HG03460 (cell line): ENCODE measurements at regions not wholly inside any gene's neighbourhood (a gene's known extent, or its start where the extent isn't known, plus 50 kb on each side); places are given as distances from the start of the nearest gene placed in this dataset.
"Not testable (repeated sequence)": the region's sequence is repeated elsewhere in the genome, so short reads cannot be mapped to it uniquely, and the experiment has no call there.

Source experiments
- ATAC-seq: cut with Tn5 transposase; IDR thresholded peaks from one replicate; pipeline ENCODE4 v1.9.1; 2021; ENCODE audit not compliant: unreplicated experiment

DNA sequence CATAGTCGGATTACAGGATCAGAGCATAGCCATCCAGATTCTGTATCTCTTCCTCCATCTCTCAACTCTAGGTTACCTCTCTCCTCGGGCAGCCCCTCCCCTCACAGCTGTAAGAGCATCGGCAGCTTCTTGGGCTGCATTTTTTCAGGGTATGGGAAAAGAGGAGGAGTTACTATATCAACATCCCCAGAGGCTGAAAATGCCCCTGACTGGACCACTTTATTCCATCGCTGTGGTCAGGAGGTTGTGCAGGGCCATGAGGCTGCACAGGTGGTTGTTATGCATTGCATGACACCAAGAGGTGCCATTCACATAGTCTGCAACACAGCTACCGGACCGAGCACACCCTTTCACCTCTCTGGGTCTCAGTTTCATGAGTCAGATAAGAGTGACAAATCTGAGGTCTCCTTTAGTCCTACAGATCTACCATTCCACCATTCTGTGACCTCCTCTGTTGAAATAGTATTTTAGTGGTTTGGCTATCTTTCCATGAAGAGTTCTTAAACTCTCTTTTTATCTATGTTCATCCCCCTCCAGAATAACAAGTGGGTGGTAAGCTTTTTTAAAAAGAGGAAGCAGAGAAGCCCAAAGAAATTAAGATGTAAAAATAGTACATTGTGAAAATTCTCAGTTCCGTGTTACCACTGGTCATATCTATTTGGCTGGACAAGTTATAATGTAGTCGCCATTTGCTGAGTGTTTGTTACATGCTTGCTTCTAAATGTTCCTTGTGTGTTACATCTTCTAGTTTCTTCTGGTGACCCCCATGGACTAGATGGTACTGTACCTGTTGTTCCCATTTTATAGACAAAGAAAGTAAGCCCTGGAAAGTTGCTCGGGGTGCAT, 56.6 kb upstream of the SLC1A4 start:
- peak; percentile 79 for ATAC-seq

DNA sequence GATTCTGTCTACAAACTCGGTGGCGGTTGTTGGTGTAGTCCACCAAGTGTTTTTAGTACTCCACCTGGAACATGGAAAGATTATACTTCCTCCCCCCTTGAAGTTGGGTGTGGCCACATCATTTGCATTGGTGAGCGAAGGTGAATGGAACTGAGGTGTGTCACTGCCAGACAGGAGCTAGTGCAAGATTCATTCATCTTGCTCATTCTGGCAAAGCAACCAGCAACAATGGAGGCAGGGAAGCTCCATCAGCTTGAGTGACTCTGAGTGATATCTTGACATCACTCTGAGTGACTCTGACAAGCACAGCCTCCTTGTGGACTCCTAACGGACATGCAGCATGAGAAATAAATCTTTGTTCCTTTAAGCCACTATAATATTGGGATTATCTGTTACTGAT, 54.7 kb upstream of the SLC1A4 start:
- ATAC-seq = no peak

DNA sequence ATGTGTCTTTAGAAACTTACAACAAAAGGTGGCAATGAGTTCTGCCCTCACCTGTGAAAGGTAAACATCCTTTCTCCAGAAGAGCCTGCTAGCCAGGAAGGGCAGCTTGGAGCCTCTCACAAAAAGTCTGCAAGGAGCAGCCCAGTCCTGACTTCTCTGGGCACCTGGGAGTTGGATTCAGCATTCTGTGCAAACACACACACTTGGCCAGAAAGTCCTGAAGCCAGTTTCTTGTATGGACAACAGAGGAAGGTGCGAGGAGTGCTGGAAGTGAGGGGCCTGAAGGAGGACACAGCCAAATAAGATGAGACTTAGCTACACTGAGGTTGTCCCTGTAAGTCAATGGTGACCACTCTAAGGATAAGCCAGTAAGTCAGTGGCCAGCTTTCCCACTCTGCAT, 52.4 kb upstream of the SLC1A4 start:
- no peak for ATAC-seq

DNA sequence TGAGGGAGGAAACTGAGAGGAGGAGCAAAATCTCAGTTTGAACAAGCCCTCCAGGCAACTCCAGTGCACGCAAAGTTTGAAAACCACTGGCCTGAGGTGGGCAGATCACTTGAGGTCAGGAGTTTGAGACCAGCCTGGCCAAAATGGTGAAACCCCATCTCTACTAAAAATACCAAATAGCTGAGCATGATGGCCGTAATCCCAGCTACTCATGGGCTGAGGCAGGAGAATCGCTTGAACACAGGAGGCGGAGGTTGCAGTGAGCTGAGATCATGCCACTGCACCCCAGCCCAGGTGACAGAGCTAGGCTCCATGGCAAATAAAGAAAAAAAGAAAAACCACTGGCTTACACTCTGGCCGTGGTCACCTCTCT, 51.9 kb upstream of the SLC1A4 start:
- not testable (repeated sequence) for ATAC-seq

DNA sequence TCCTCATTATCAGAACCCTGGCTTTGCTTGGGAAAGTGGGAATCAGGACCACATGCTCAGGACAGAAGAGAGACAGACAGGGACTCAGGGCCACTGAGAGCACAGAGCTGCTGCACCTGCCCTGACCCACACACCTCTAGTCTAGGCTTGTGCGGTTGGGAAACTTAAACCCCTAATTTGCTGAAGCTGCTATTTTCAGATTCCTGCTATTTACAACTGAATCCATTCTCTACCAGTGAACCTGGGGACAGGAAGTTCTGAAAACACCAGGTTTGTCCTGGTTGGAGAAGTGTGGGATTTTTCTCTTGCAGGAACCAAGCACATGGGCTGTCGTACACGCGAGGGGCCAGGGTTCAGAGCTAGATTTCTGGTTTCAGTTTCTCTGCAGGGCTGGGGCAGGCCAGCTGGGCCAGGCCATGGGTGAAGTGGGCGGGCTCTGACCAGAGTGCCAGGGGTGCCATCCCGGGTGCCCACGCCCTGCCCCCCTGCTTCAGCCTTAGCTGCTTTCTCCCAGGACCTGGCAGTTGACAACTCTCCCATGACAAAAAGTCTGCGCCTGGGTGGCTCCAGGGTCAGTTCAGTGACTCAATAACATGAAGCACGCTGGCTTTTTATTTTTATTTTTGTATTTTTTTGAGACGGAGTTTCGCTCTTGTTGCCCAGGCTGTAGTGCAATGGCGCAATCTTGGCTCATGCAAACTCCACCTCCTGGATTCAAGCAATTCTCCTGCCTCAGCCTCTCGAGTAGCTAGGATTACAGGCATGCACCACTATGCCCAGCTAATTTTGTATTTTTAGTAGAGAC, 51.3 kb upstream of the SLC1A4 start:
- ATAC-seq = peak; percentile 45

DNA sequence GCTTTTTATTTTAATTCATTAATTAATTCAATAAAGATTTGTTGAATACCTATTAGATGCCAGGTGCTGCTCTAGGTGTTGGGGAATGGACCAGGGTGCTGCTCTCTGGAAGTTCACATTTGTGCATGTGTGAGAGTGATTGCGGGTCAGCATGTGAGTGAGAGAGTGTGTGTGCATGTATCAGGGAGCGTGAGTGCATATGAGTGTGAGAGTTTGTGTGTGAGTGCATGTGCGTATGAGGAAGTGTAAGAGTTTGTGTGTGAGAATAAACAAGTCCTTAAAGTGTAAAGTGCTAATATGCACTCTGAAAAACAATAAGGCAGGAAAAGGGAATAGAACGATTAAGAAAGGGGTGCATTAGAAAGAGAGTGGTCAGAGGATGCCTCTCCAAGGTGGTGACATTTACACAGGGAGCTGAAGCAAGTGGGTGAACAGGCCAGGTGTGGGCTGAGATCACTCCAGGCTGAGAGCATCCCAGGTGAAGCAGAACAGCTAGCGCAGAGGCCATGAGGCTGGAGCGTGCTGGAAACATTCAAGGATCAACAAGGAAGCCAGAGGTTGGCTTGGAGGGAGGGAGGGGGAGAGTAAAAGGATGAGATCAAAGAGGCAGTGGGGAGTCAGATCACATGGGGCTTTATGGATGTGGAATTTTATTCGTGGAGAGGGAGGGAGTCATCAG, 50.5 kb upstream of the SLC1A4 start:
- no peak for ATAC-seq

DNA sequence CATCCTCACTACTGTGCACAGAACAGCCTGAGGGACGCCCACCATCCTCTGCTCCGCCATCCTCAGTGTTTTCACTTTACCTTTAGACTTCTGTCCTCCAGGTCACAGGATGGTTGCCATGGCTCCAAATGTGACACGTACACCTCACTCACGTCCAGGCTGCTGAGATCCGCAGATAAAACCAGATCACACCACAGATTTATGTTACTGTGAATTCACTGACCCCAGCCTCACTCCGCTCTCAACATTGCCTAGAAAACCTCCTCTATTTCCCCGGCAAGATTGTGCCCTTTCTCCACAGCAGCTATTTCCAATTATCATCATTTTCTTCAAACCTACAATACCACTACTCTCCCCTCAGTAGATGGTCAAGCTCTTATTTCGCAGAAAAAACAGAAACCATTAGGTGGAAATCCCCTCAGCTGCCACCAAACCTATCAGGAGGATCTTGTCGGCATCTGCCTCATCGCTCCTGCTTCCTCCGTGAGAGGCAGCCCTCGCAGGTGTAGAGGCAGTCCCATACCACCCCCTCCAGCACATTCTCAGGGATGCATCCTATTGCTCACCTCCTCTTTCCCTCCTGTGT, 49.8 kb upstream of the SLC1A4 start:
- peak; percentile 45 for ATAC-seq
